ENCODE measurements at regions not wholly inside any gene's neighbourhood (a gene's known extent, or its start where the extent isn't known, plus 50 kb on each side); places are given as distances from the start of the nearest gene placed in this dataset.

DNA sequence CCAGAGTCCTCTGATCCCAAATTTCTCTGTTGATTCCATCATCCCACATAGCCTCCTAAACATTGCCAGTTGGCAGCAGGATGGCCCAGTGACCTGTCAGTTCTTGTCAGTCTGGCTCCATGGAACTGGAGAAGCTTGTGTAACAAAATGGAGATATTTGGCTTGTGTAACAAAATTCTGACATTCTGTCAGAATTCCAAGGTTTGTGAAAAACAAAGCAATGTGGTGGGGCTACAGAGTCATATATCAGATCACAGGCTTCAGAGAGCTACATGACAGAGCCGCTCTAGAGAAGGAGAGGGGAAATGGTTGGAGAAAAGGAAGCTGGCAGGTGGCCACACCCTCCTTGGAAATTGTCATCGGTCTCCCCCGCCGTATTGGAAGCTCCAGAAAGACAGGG is 75.4 kb upstream of the MAN2A1 start:
- Mint-ChIP-seq H3K27ac (no peak overlapping the region), H3K9me3 (no peaks in the 10 kb centered on the region), H3K4me1 (no peaks in the 10 kb centered on the region), H3K36me3 (no peaks in the 10 kb centered on the region), H3K27me3 (peaks cover 0 to 5% (median 0%) of the 10 kb centered on the region in 5 donors), H3K4me3 (no peak overlapping the region)
- H3K27me3 ChIP-seq (ENCODE audit: control insufficient read depth in 2 of 2, insufficient read depth in 2 of 2, low read length in 2 of 2), result no peaks in the 10 kb centered on the region
- no peak for ATAC-seq
- ChIA-PET CTCF (no interaction called here), POLR2A (no interaction called here)
- H3K27ac ChIP-seq (ENCODE audit: low read depth, low read length), result no peak overlapping the region
- DNase-seq, result no peak
- H3K36me3 ChIP-seq (ENCODE audit: control insufficient read depth in 2 of 3, insufficient read depth in 3 of 3, low read length in 3 of 3), result no peaks in the 10 kb centered on the region
- no peak overlapping the region for H3K4me3 ChIP-seq (ENCODE audit: low read length)
- H3K4me1 ChIP-seq (ENCODE audit: control insufficient read depth in 2 of 2, insufficient read depth in 2 of 2, low read length in 2 of 2), result no peaks in the 10 kb centered on the region
- intact Hi-C loops (cut with micrococcal nuclease), result no loop called here
- no peaks in the 10 kb centered on the region for H3K9me3 ChIP-seq (ENCODE audit: control insufficient read depth in 2 of 3, low read length in 3 of 3)

GRCh38 chr5:109612278-109612905 is 77.3 kb upstream of the MAN2A1 start:
- Histone ChIP-seq H3K4me1 (ENCODE audit: control insufficient read depth in 2 of 2, insufficient read depth in 2 of 2, low read length in 2 of 2) (no peaks in the 10 kb centered on the region), H3K4me3 (ENCODE audit: low read length) (no peak overlapping the region), H3K9me3 (ENCODE audit: control insufficient read depth in 2 of 3, low read length in 3 of 3) (no peaks in the 10 kb centered on the region), H3K27ac (ENCODE audit: low read depth, low read length) (no peak overlapping the region), H3K27me3 (ENCODE audit: control insufficient read depth in 2 of 2, insufficient read depth in 2 of 2, low read length in 2 of 2) (no peaks in the 10 kb centered on the region), H3K36me3 (ENCODE audit: control insufficient read depth in 2 of 3, insufficient read depth in 3 of 3, low read length in 3 of 3) (no peaks in the 10 kb centered on the region)
- no peak for DNase-seq
- Mint-ChIP-seq H3K27ac (no peak overlapping the region), H3K36me3 (no peaks in the 10 kb centered on the region), H3K9me3 (peaks cover 0 to 2% (median 0%) of the 10 kb centered on the region in 11 donors), H3K4me1 (peaks cover 0 to 1% (median 0%) of the 10 kb centered on the region in 7 donors), H3K4me3 (no peak overlapping the region), H3K27me3 (peaks cover 0 to 3% (median 0%) of the 10 kb centered on the region in 5 donors)
- ATAC-seq, result no peak
- ChIA-PET CTCF (interaction anchor here (0.6 kb wide), 1 partner anchor 461 kb away, joined by 3 read pairs; no protein-coding TSS in a partner anchor), POLR2A (interaction anchor here (0.6 kb wide), 1 partner anchor 20 kb away, joined by 4 read pairs; no protein-coding TSS in a partner anchor)
- intact Hi-C loops (cut with micrococcal nuclease), result no loop called here

DNA sequence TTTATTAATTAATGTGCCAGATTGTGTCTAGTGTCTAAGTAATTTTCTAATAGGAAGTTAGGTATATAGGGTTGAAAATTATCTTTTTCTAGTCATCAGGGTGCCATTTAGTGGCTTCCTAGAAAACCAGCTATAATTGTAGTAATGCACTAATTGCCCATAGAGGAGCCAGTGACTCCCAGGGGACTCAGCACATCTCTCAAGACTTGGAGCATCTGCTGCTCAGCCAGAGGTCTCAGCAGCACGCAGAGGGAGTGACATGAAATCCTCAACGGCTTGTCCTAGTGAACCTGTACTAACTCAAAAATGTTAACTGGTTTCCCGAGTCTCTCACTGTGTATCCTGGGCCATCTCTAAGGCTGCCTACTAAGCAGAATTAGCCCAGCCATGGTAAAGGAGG is 78.2 kb upstream of the MAN2A1 start:
- Histone ChIP-seq H3K27ac (ENCODE audit: low read depth, low read length) (no peak overlapping the region), H3K27me3 (ENCODE audit: control insufficient read depth in 2 of 2, insufficient read depth in 2 of 2, low read length in 2 of 2) (no peaks in the 10 kb centered on the region), H3K4me1 (ENCODE audit: control insufficient read depth in 2 of 2, insufficient read depth in 2 of 2, low read length in 2 of 2) (no peaks in the 10 kb centered on the region), H3K36me3 (ENCODE audit: control insufficient read depth in 2 of 3, insufficient read depth in 3 of 3, low read length in 3 of 3) (no peaks in the 10 kb centered on the region), H3K4me3 (ENCODE audit: low read length) (no peak overlapping the region), H3K9me3 (ENCODE audit: control insufficient read depth in 2 of 3, low read length in 3 of 3) (no peaks in the 10 kb centered on the region)
- ChIA-PET POLR2A (no interaction called here), CTCF (interaction anchor here (0.6 kb wide), 1 partner anchor 462 kb away, joined by 3 read pairs; no protein-coding TSS in a partner anchor)
- no peaks in the 10 kb centered on the region for H3K36me3 Mint-ChIP-seq
- DNase-seq (no peak), ATAC-seq (no peak)
- no peak overlapping the region for H3K27ac Mint-ChIP-seq
- H3K4me1 Mint-ChIP-seq, result peaks cover 0 to 1% (median 0%) of the 10 kb centered on the region in 7 donors
- no peak overlapping the region for H3K4me3 Mint-ChIP-seq
- H3K27me3 Mint-ChIP-seq, result peaks cover 0 to 3% (median 0%) of the 10 kb centered on the region in 5 donors
- peaks cover 0 to 2% (median 0%) of the 10 kb centered on the region in 11 donors for H3K9me3 Mint-ChIP-seq
- intact Hi-C loops (cut with micrococcal nuclease), result no loop called here

DNA sequence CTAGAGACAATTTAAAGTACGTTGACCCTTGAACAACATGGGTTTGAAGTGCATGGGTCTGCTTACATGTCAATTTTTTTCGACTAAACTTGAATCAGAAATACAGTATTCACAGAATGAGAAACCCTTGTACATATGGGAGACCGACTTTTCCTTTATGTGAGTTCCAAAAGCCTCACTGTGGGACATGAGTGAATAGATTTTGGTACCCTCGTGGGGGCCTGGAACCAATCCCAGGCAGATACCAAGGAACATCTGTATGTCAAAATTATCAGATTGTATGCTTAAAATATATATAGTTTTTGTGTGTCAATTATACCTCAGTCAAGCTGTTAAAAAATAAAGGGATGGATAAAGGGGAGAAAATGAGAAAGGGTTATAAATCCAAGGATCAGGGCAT is 78.7 kb upstream of the MAN2A1 start:
- intact Hi-C loops (cut with micrococcal nuclease), result no loop called here

DNA sequence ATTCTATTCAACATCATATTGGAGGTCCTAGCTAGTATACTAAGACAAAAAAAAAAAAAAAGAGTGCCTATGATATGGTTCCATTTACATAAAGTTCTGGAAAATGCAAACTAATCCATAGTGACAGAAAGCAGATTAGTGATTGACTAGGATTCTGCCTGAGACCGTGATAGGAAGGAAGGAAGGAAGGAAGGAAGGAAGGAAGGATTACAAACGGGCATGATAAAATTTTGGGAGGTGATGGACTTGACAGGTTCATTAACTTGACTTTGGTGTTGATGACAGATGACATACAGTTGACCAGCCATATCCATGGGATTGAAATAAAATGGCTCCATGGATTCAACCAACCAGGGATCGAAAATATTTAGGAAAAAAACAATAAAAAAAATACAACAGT is 79.1 kb upstream of the MAN2A1 start:
- no peak overlapping the region for H3K4me3 Mint-ChIP-seq
- peaks cover 0 to 2% (median 0%) of the 10 kb centered on the region in 11 donors for H3K9me3 Mint-ChIP-seq
- no peak overlapping the region for H3K27ac Mint-ChIP-seq
- no peaks in the 10 kb centered on the region for H3K27me3 ChIP-seq (ENCODE audit: control insufficient read depth in 2 of 2, insufficient read depth in 2 of 2, low read length in 2 of 2)
- no peaks in the 10 kb centered on the region for H3K36me3 Mint-ChIP-seq
- no peaks in the 10 kb centered on the region for H3K36me3 ChIP-seq (ENCODE audit: control insufficient read depth in 2 of 3, insufficient read depth in 3 of 3, low read length in 3 of 3)
- peaks cover 0 to 3% (median 0%) of the 10 kb centered on the region in 5 donors for H3K27me3 Mint-ChIP-seq
- H3K4me3 ChIP-seq (ENCODE audit: low read length), result no peak overlapping the region
- no peaks in the 10 kb centered on the region for H3K4me1 ChIP-seq (ENCODE audit: control insufficient read depth in 2 of 2, insufficient read depth in 2 of 2, low read length in 2 of 2)
- DNase-seq, result no peak
- ChIA-PET CTCF (no interaction called here), POLR2A (no interaction called here)
- no peak for ATAC-seq
- H3K9me3 ChIP-seq (ENCODE audit: control insufficient read depth in 2 of 3, low read length in 3 of 3), result no peaks in the 10 kb centered on the region
- intact Hi-C loops (cut with micrococcal nuclease), result no loop called here
- H3K4me1 Mint-ChIP-seq, result peaks cover 0 to 1% (median 0%) of the 10 kb centered on the region in 7 donors
- no peak overlapping the region for H3K27ac ChIP-seq (ENCODE audit: low read depth, low read length)

More for the DNA sequence above, 78.7 kb upstream of the MAN2A1 start:
- no peak for DNase-seq
- H3K36me3 Mint-ChIP-seq, result no peaks in the 10 kb centered on the region
- no peak overlapping the region for H3K4me3 Mint-ChIP-seq
- ChIA-PET CTCF (no interaction called here), POLR2A (no interaction called here)
- Histone ChIP-seq H3K27me3 (ENCODE audit: control insufficient read depth in 2 of 2, insufficient read depth in 2 of 2, low read length in 2 of 2) (no peaks in the 10 kb centered on the region), H3K4me3 (ENCODE audit: low read length) (no peak overlapping the region), H3K9me3 (ENCODE audit: control insufficient read depth in 2 of 3, low read length in 3 of 3) (no peaks in the 10 kb centered on the region), H3K4me1 (ENCODE audit: control insufficient read depth in 2 of 2, insufficient read depth in 2 of 2, low read length in 2 of 2) (no peaks in the 10 kb centered on the region), H3K27ac (ENCODE audit: low read depth, low read length) (no peak overlapping the region), H3K36me3 (ENCODE audit: control insufficient read depth in 2 of 3, insufficient read depth in 3 of 3, low read length in 3 of 3) (no peaks in the 10 kb centered on the region)
- H3K27me3 Mint-ChIP-seq, result peaks cover 0 to 3% (median 0%) of the 10 kb centered on the region in 5 donors
- no peak overlapping the region for H3K27ac Mint-ChIP-seq
- no peak for ATAC-seq
- peaks cover 0 to 2% (median 0%) of the 10 kb centered on the region in 11 donors for H3K9me3 Mint-ChIP-seq
- peaks cover 0 to 1% (median 0%) of the 10 kb centered on the region in 7 donors for H3K4me1 Mint-ChIP-seq

DNA sequence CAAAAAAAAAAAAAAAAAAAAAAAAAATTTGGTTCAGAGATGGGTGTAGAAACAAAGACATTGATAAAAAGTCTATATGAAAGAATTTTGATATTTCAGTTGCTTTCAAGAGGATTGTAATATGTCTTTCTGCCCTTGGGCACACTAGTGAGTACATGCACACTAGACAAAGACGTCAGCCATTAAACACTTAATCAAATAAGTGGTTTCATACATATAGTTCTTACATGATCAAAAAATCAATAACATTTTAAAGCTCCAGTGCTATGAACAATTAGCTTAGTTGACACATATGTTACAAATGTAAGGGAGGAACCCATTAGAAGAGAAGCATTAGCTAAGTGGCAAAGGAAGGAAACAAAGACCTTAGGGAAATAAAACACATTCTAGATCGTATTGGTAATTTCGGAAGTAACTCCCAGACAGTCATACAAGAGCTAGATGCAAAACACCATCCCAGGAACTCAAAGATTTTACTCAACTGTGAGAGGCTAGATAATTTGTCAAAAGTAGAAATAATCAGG is 84.5 kb upstream of the MAN2A1 start:
- Histone ChIP-seq H3K36me3 (ENCODE audit: control insufficient read depth in 2 of 3, insufficient read depth in 3 of 3, low read length in 3 of 3) (no peaks in the 10 kb centered on the region), H3K9me3 (ENCODE audit: control insufficient read depth in 2 of 3, low read length in 3 of 3) (no peaks in the 10 kb centered on the region), H3K4me1 (ENCODE audit: control insufficient read depth in 2 of 2, insufficient read depth in 2 of 2, low read length in 2 of 2) (no peaks in the 10 kb centered on the region), H3K27me3 (ENCODE audit: control insufficient read depth in 2 of 2, insufficient read depth in 2 of 2, low read length in 2 of 2) (no peaks in the 10 kb centered on the region), H3K4me3 (ENCODE audit: low read length) (no peak overlapping the region), H3K27ac (ENCODE audit: low read depth, low read length) (no peak overlapping the region)
- DNase-seq (no peak), ATAC-seq (no peak)
- Mint-ChIP-seq H3K4me1 (peaks cover 0 to 1% (median 0%) of the 10 kb centered on the region in 7 donors), H3K4me3 (no peak overlapping the region), H3K36me3 (no peaks in the 10 kb centered on the region), H3K27ac (no peak overlapping the region), H3K27me3 (peaks cover 0 to 3% (median 0%) of the 10 kb centered on the region in 5 donors), H3K9me3 (peaks cover 0 to 5% (median 0%) of the 10 kb centered on the region in 11 donors)
- intact Hi-C loops (cut with micrococcal nuclease), result no loop called here
- ChIA-PET POLR2A (no interaction called here), CTCF (no interaction called here)

GRCh38 chr5:109604758-109605157 is 85.0 kb upstream of the MAN2A1 start:
- Mint-ChIP-seq H3K4me3 (no peak overlapping the region), H3K9me3 (peaks cover 0 to 5% (median 0%) of the 10 kb centered on the region in 11 donors), H3K27ac (no peak overlapping the region), H3K4me1 (peaks cover 0 to 1% (median 0%) of the 10 kb centered on the region in 7 donors), H3K27me3 (peaks cover 0 to 3% (median 0%) of the 10 kb centered on the region in 5 donors), H3K36me3 (no peaks in the 10 kb centered on the region)
- Histone ChIP-seq H3K4me3 (ENCODE audit: low read length) (no peak overlapping the region), H3K27me3 (ENCODE audit: control insufficient read depth in 2 of 2, insufficient read depth in 2 of 2, low read length in 2 of 2) (no peaks in the 10 kb centered on the region), H3K36me3 (ENCODE audit: control insufficient read depth in 2 of 3, insufficient read depth in 3 of 3, low read length in 3 of 3) (no peaks in the 10 kb centered on the region), H3K9me3 (ENCODE audit: control insufficient read depth in 2 of 3, low read length in 3 of 3) (no peaks in the 10 kb centered on the region), H3K27ac (ENCODE audit: low read depth, low read length) (no peak overlapping the region), H3K4me1 (ENCODE audit: control insufficient read depth in 2 of 2, insufficient read depth in 2 of 2, low read length in 2 of 2) (no peaks in the 10 kb centered on the region)
- CTCF ChIA-PET, result no interaction called here
- POLR2A ChIA-PET, result no interaction called here
- DNase-seq (no peak), ATAC-seq (no peak)
- intact Hi-C loops (cut with micrococcal nuclease), result no loop called here
